Lung (tissue), 11 donors: ENCODE measurements at regions not wholly inside any gene's neighbourhood (a gene's known extent, or its start where the extent isn't known, plus 50 kb on each side); places are given as distances from the start of the nearest gene placed in this dataset.
"Not testable (repeated sequence)": the region's sequence is repeated elsewhere in the genome, so short reads cannot be mapped to it uniquely, and the experiment has no call there.

Experiments used
- ATAC-seq: fragments of 200-7000 bp; cut with Tn5 transposase; one replicate; pipeline ENCODE4 v1.9.1; 2020; ENCODE audit warnings: moderate number of reproducible peaks; ENCODE audit not compliant: insufficient read depth, low FRiP score
- DNase-seq, 3 donors: peaks; one replicate each; pipeline ENCODE4 v3.0.0-alpha.2; 2013 to 2017
- H3K27ac ChIP-seq, 2 donors: one replicate each; pipeline ENCODE4 v1.5.1; 2013; ENCODE audit warnings: mild to moderate bottlenecking in 2 of 2, moderate library complexity in 2 of 2, control low read depth in 1 of 2, inconsistent platforms in 1 of 2, low read depth in 1 of 2, low read length in 1 of 2
- H3K27me3 ChIP-seq, 3 donors: one replicate each; pipeline ENCODE4 v1.5.1; 2013; ENCODE audit warnings: low read length in 2 of 3; ENCODE audit not compliant: control insufficient read depth in 3 of 3, insufficient read depth in 3 of 3
- H3K36me3 ChIP-seq, 4 donors: one replicate each; pipeline ENCODE4 v1.5.1; 2013; ENCODE audit warnings: low read length in 4 of 4, mild to moderate bottlenecking in 1 of 4, moderate library complexity in 1 of 4; ENCODE audit not compliant: control insufficient read depth in 4 of 4, insufficient read depth in 4 of 4
- H3K4me1 ChIP-seq, 5 donors: one replicate each; pipeline ENCODE4 v1.5.1; 2013; ENCODE audit warnings: low read length in 5 of 5, mild to moderate bottlenecking in 2 of 5, moderate library complexity in 1 of 5; ENCODE audit not compliant: control insufficient read depth in 5 of 5, insufficient read depth in 5 of 5
- H3K4me3 ChIP-seq: one replicate; pipeline ENCODE4 v1.5.1; 2013; ENCODE audit warnings: mild to moderate bottlenecking, control low read depth, moderate library complexity
- H3K9ac ChIP-seq, 2 donors: one replicate each; pipeline ENCODE4 v1.5.1; 2013; ENCODE audit warnings: low read length in 2 of 2, control low read depth in 1 of 2; ENCODE audit not compliant: insufficient read depth in 1 of 2
- H3K9me3 ChIP-seq, 4 donors: one replicate each; pipeline ENCODE4 v1.5.1; 2013; ENCODE audit warnings: low read length in 3 of 4, mild to moderate bottlenecking in 1 of 4, moderate library complexity in 1 of 4; ENCODE audit not compliant: control insufficient read depth in 4 of 4, insufficient read depth in 3 of 4
- CTCF ChIP-seq: IDR thresholded peaks from 2 replicates; pipeline ENCODE4 v1.5.1; 2012; ENCODE audit warnings: mild to moderate bottlenecking; ENCODE audit errors: control extremely low read depth, extremely low read depth
- WGBS, 2 donors: extraction: QIAGEN DNeasy Blood & Tissue Kit; methylation state at CpG; one replicate each; pipeline ENCODE4 v1.1.7; 2013; 5-methylcytosine and 5-hydroxymethylcytosine counted together
- donor health status: control.
- donor health status: control.
- donor health status: Bipolar disorder and iron deficiency.
- donor health status: healthy.
- donor health status: DM: yes; HTN: yes; CAD: no.

- not testable (repeated sequence) for ATAC-seq, H3K27me3 ChIP-seq, H3K4me1 ChIP-seq, H3K27ac ChIP-seq, H3K9me3 ChIP-seq, DNase-seq, H3K4me3 ChIP-seq, H3K9ac ChIP-seq, H3K36me3 ChIP-seq
- 76 to 86% methylated on average over 4 of the region's 4 CpGs for WGBS, 2 donors
These were observed 54.8 kb upstream of the ZNF717 start for GRCh38 chr3:75840160-75840559.

GRCh38 chr3:75850301-75851008 lies 65.1 kb upstream of the ZNF717 start:
- not testable (repeated sequence) for H3K27ac ChIP-seq, H3K9ac ChIP-seq, ATAC-seq, H3K36me3 ChIP-seq, H3K4me3 ChIP-seq, DNase-seq, H3K27me3 ChIP-seq, H3K4me1 ChIP-seq, H3K9me3 ChIP-seq
- WGBS, 2 donors = 66 to 70% methylated on average over 22 of the region's 22 CpGs

GRCh38 chr3:75863130-75863529 lies 77.8 kb upstream of the ZNF717 start:
- no peak for TF ChIP-seq CTCF
- peaks cover 0 to 2% (median 0%) of the 10 kb centered on the region in 4 donors for H3K9me3 ChIP-seq
- no peak for ATAC-seq
- no peak overlapping the region for H3K27ac ChIP-seq
- no peak for DNase-seq
- no peaks in the 10 kb centered on the region for H3K4me1 ChIP-seq
- no peaks in the 10 kb centered on the region for H3K36me3 ChIP-seq
- 77 to 80% methylated on average over 1 of the region's 1 CpG for WGBS, 2 donors
- no peaks in the 10 kb centered on the region for H3K27me3 ChIP-seq
- H3K4me3 ChIP-seq = no peak overlapping the region
- no peak overlapping the region for H3K9ac ChIP-seq

- H3K4me3 ChIP-seq = no peak overlapping the region
- WGBS, 2 donors = 66% methylated on average over 2 of the region's 2 CpGs
- no peak for TF ChIP-seq CTCF
These were observed 78.5 kb upstream of the ZNF717 start for GRCh38 chr3:75863878-75864277.

GRCh38 chr3:75883719-75884118 lies 98.4 kb upstream of the ZNF717 start:
- not testable (repeated sequence) for H3K36me3 ChIP-seq, H3K9ac ChIP-seq, ATAC-seq, H3K4me3 ChIP-seq, H3K9me3 ChIP-seq, H3K27ac ChIP-seq, DNase-seq, H3K27me3 ChIP-seq, H3K4me1 ChIP-seq
- 81% methylated on average over 5 of the region's 5 CpGs for WGBS, 2 donors

More at GRCh38 chr3:75863878-75864277, 78.5 kb upstream of the ZNF717 start:
- ATAC-seq (no peak), DNase-seq (no peak)
- Histone ChIP-seq H3K9ac (no peak overlapping the region), H3K27me3 (no peaks in the 10 kb centered on the region), H3K27ac (no peak overlapping the region), H3K4me1 (no peaks in the 10 kb centered on the region), H3K36me3 (no peaks in the 10 kb centered on the region), H3K9me3 (no peaks in the 10 kb centered on the region)
